Peyer's patch (tissue), 4 donors: ENCODE measurements at regions not wholly inside any gene's neighbourhood (a gene's known extent, or its start where the extent isn't known, plus 50 kb on each side); places are given as distances from the start of the nearest gene placed in this dataset.

ENCODE experiments used
- POLR2A ChIP-seq, 2 donors: fragments of 450-650 bp; IDR thresholded peaks; one replicate each; pipeline ENCODE4 v1.5.1; 2017; ENCODE audit warnings: antibody characterized with exemption in 2 of 2, mild to moderate bottlenecking in 2 of 2, moderate library complexity in 2 of 2
- TF ChIP-seq, protein P1 (sequence below), 6 experiments: fragments of 450-650 bp in 4 of 6; fragments of 200-600 bp in 2 of 6; sonication (generic) in 1 of 6; IDR thresholded peaks; one replicate each; pipeline ENCODE4 v1.5.1; 2017 to 2019; ENCODE audit warnings: antibody characterized with exemption in 6 of 6, mild to moderate bottlenecking in 3 of 6, moderate library complexity in 1 of 6

DNA sequence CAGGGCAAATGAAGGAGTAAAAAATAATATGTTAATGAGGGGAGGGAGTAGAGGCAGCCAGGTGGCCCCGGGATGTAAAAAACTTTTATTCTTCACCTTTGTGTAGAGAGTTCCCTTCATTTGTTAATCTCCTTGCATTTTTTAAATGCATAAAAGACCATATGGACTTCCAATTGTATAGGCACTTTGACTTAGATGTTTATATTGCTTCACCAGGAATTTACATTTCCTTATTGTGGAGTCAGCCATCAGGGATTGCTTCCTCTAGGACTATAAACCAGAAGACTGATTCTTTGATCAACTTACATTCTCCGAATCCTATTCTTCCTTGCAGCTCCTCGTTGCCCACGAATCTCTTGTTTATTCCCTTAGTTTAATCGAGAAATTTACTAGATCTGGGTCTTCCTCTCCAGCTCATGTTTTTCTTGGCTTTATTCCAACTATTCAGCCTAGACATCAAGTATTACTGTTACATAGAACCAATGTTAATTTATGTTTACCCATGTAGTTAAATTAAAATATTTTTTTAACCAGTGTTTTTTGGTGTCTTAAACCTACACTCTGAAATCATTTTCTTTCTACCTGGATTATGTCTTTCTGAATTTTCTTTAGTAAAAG, 1187.0 kb upstream of the SLC10A2 start:
- no peak for TF ChIP-seq POLR2A (IDR thresholded peaks at IDR 0.05)
- TF ChIP-seq, protein P1, sequence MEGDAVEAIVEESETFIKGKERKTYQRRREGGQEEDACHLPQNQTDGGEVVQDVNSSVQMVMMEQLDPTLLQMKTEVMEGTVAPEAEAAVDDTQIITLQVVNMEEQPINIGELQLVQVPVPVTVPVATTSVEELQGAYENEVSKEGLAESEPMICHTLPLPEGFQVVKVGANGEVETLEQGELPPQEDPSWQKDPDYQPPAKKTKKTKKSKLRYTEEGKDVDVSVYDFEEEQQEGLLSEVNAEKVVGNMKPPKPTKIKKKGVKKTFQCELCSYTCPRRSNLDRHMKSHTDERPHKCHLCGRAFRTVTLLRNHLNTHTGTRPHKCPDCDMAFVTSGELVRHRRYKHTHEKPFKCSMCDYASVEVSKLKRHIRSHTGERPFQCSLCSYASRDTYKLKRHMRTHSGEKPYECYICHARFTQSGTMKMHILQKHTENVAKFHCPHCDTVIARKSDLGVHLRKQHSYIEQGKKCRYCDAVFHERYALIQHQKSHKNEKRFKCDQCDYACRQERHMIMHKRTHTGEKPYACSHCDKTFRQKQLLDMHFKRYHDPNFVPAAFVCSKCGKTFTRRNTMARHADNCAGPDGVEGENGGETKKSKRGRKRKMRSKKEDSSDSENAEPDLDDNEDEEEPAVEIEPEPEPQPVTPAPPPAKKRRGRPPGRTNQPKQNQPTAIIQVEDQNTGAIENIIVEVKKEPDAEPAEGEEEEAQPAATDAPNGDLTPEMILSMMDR (IDR thresholded peaks at IDR 0.05), result no peak
